Keratinocyte (primary cell): ENCODE measurements at regions not wholly inside any gene's neighbourhood (a gene's known extent, or its start where the extent isn't known, plus 50 kb on each side); places are given as distances from the start of the nearest gene placed in this dataset.

Experiments
- DNase-seq: peaks from one replicate; pipeline ENCODE4 v3.0.0-alpha.2; 2011; ENCODE audit warnings: low read depth, missing footprints, low spot score
- FAIRE-seq: peaks from 2 replicates; lab custom pipeline; 2011; peaks lifted over from hg19 to GRCh38; lab: Jason Lieb, UNC
- H2AFZ ChIP-seq: 2 replicates; pipeline ENCODE4 v1.6.0; 2012; ENCODE audit warnings: low read length, control low read depth, inconsistent platforms; ENCODE audit not compliant: control insufficient read depth
- H3K27ac ChIP-seq: 2 replicates; pipeline ENCODE4 v1.5.1; 2011; ENCODE audit warnings: low read length; ENCODE audit not compliant: control insufficient read depth, insufficient read depth
- H3K27me3 ChIP-seq: 3 replicates; pipeline ENCODE4 v1.6.0; 2011; ENCODE audit warnings: low read length; ENCODE audit not compliant: control insufficient read depth, insufficient read depth; ENCODE audit errors: extremely low read depth
- H3K36me3 ChIP-seq, 2 experiments: 2 replicates in 1 of 2; 3 replicates in 1 of 2; pipeline ENCODE4 v1.5.1; 2011; ENCODE audit warnings: low read length in 2 of 2, mild to moderate bottlenecking in 1 of 2; ENCODE audit not compliant: control insufficient read depth in 2 of 2, insufficient read depth in 2 of 2; ENCODE audit errors: extremely low read depth in 1 of 2
- H3K4me1 ChIP-seq: 3 replicates; pipeline ENCODE4 v1.5.1; 2011; ENCODE audit warnings: low read length; ENCODE audit not compliant: control insufficient read depth, insufficient read depth; ENCODE audit errors: extremely low read depth
- H3K4me2 ChIP-seq: 3 replicates; pipeline ENCODE4 v1.6.0; 2011; ENCODE audit warnings: low read depth, low read length; ENCODE audit not compliant: control insufficient read depth, insufficient read depth; ENCODE audit errors: extremely low read depth
- H3K4me3 ChIP-seq, 3 experiments: fragments of 200-600 bp in 1 of 3; sonication (generic) in 1 of 3; 2 replicates in 2 of 3; 3 replicates in 1 of 3; pipeline ENCODE4 v1.5.1; 2011 to 2016; ENCODE audit warnings: low read length in 3 of 3, mild to moderate bottlenecking in 3 of 3, control low read depth in 2 of 3, inconsistent platforms in 1 of 3, low read depth in 1 of 3, mixed read lengths in 1 of 3, mixed run types in 1 of 3, moderate library complexity in 1 of 3; ENCODE audit not compliant: control insufficient read depth in 2 of 3, insufficient read depth in 2 of 3; ENCODE audit errors: extremely low read depth in 1 of 3
- H3K79me2 ChIP-seq: 2 replicates; pipeline ENCODE4 v1.6.0; 2012; ENCODE audit warnings: low read length; ENCODE audit not compliant: control insufficient read depth, insufficient read depth
- H3K9ac ChIP-seq: 3 replicates; pipeline ENCODE4 v1.6.0; 2011; ENCODE audit warnings: low read length; ENCODE audit not compliant: control insufficient read depth, insufficient read depth; ENCODE audit errors: extremely low read depth
- H3K9me1 ChIP-seq: 3 replicates; pipeline ENCODE4 v1.6.0; 2011; ENCODE audit warnings: low read length; ENCODE audit not compliant: control insufficient read depth, insufficient read depth; ENCODE audit errors: extremely low read depth
- H3K9me3 ChIP-seq: 2 replicates; pipeline ENCODE4 v1.5.1; 2012; ENCODE audit warnings: low read depth, low read length; ENCODE audit not compliant: control insufficient read depth
- H4K20me1 ChIP-seq: 3 replicates; pipeline ENCODE4 v1.6.0; 2011; ENCODE audit warnings: low read length; ENCODE audit not compliant: control insufficient read depth, insufficient read depth; ENCODE audit errors: extremely low read depth
- EZH2 ChIP-seq: IDR thresholded peaks from one replicate; pipeline ENCODE4 v1.6.1; 2012; ENCODE audit warnings: inconsistent platforms, mild to moderate bottlenecking, low read length, moderate library complexity
- dilution Hi-C: fragments of 300-500 bp; cut with MboI; formaldehyde crosslinking; loops from one replicate; pipeline ENCODE4 v1.7.0; 2020; ENCODE audit warnings: low sequenced_read_pairs; ENCODE audit not compliant: extremely low pct_ligation_motif_present
- TF ChIP-seq, protein P1 (sequence below), 3 experiments: IDR thresholded peaks in 1 of 3; conservative IDR thresholded peaks in 1 of 3; optimal IDR thresholded peaks in 1 of 3; 2 replicates in 2 of 3; 3 replicates in 1 of 3; pipeline versions ENCODE3 to v1.5.1; 2011; ENCODE audit warnings: low read length in 3 of 3, mild to moderate bottlenecking in 3 of 3, moderate library complexity in 2 of 3, control low read depth in 1 of 3, inconsistent platforms in 1 of 3; ENCODE audit not compliant: insufficient read depth in 2 of 3; ENCODE audit errors: extremely low read depth in 1 of 3

DNA sequence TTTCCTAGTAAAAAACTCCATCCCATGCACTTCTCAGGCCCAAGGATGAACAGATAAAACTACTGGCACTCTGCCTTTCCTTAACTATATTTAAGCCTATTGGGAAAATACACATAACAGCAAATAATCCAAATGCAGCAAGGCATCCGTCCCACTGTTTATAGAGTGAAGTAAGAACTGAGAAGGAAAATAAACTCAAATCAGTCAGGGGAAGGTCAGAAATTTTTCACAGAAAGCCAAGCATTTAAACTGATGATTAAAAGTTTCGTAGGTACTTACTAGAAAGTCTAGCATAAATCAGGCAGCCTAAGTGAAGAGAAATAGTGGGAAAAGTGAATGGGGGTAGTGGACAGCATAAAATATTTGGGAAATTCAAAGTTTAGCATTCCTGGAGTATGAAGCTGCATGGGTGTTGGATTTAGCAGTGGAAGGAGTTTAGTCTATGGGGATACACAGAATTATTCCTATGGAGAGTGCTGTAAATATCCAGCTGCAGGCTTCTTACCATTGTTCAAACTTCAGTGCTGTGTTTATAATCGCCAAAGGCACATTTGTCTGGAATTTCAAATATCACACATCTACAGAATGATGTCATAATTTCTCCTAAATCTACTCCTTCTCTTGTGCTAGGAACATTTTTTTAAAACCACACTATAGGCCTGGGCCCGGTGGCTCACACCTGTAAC, 1131.0 kb upstream of the GOT2 start:
- Histone ChIP-seq H3K4me2 (no peak overlapping the region), H3K27ac (no peak overlapping the region), H3K9me3 (no peaks in the 10 kb centered on the region), H2AFZ (no peak overlapping the region), H3K36me3 (no peaks in the 10 kb centered on the region), H3K27me3 (no peaks in the 10 kb centered on the region), H3K4me1 (no peaks in the 10 kb centered on the region), H3K9ac (no peak overlapping the region), H3K9me1 (no peaks in the 10 kb centered on the region), H3K79me2 (no peaks in the 10 kb centered on the region), H3K4me3 (no peak overlapping the region), H4K20me1 (no peaks in the 10 kb centered on the region)
- dilution Hi-C loops, result no loop called here
- no peak for DNase-seq
- TF ChIP-seq, protein P1, sequence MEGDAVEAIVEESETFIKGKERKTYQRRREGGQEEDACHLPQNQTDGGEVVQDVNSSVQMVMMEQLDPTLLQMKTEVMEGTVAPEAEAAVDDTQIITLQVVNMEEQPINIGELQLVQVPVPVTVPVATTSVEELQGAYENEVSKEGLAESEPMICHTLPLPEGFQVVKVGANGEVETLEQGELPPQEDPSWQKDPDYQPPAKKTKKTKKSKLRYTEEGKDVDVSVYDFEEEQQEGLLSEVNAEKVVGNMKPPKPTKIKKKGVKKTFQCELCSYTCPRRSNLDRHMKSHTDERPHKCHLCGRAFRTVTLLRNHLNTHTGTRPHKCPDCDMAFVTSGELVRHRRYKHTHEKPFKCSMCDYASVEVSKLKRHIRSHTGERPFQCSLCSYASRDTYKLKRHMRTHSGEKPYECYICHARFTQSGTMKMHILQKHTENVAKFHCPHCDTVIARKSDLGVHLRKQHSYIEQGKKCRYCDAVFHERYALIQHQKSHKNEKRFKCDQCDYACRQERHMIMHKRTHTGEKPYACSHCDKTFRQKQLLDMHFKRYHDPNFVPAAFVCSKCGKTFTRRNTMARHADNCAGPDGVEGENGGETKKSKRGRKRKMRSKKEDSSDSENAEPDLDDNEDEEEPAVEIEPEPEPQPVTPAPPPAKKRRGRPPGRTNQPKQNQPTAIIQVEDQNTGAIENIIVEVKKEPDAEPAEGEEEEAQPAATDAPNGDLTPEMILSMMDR (optimal IDR thresholded peaks at IDR 0.05 in 1 of 3, IDR thresholded peaks at IDR 0.05 in 1 of 3, conservative IDR thresholded peaks at IDR 0.05 in 1 of 3; ENCODE audit: extremely low read depth in 1 of 3, insufficient read depth in 2 of 3, low read length in 3 of 3), result no peak
- no peak for TF ChIP-seq EZH2
- FAIRE-seq, result no peak

DNA sequence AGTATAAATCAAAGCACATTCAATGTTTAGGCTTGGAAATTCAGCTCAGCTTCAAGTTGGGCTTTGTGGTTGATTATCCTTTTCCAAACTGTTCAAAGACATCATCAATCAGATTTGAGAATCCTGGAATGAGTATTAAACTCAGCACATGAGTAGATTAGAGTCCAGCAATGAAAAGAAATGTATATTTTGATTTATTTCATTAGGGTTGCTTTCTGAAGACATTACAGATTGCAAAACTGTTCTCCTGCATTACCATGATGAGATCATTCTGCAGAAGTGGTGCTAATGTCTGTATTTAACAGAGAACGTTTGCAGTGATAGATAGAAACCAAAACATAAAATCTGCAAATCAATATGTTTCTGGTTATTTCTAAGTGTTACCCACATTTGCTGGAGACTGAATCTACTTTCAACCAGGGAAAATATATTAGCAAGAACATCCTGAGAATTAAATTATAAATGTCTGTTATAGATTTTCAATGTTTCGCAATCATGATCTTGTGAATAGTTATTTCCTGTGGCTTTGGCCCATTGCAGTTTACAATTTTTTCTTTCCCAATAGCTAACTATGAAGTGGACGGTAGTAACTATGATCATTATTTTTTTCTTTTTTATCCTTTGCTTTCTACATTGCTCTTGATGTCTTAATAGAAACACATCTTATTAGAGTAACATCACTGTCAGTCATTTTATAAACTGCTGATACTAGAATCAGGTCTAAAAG, 1125.7 kb upstream of the GOT2 start:
- Histone ChIP-seq H3K4me2 (no peak overlapping the region), H3K4me3 (no peak overlapping the region), H2AFZ (no peak overlapping the region), H3K27ac (no peak overlapping the region), H3K27me3 (no peaks in the 10 kb centered on the region), H3K36me3 (no peaks in the 10 kb centered on the region), H3K9me3 (no peaks in the 10 kb centered on the region), H3K79me2 (no peaks in the 10 kb centered on the region), H3K4me1 (no peaks in the 10 kb centered on the region), H3K9me1 (no peaks in the 10 kb centered on the region), H4K20me1 (no peaks in the 10 kb centered on the region), H3K9ac (no peak overlapping the region)
- TF ChIP-seq, protein P1 (optimal IDR thresholded peaks at IDR 0.05 in 1 of 3, IDR thresholded peaks at IDR 0.05 in 1 of 3, conservative IDR thresholded peaks at IDR 0.05 in 1 of 3; ENCODE audit: extremely low read depth in 1 of 3, insufficient read depth in 2 of 3, low read length in 3 of 3), result no peak
- TF ChIP-seq EZH2, result no peak
- dilution Hi-C loops, result no loop called here
- DNase-seq (no peak), FAIRE-seq (no peak)
